Ovary (tissue), 7 donors: ENCODE measurements at regions not wholly inside any gene's neighbourhood (a gene's known extent, or its start where the extent isn't known, plus 50 kb on each side); places are given as distances from the start of the nearest gene placed in this dataset.

Experiments used
- DNase-seq, 5 donors: peaks; one replicate each; pipeline ENCODE4 v3.0.0-alpha.2; 2019 to 2020
- H3K27ac ChIP-seq, 2 donors: fragments of 200-600 bp; one replicate each; pipeline versions ENCODE4 v1.5.1 to v1.8.0; 2019 to 2022
- H3K27me3 ChIP-seq: fragments of 200-600 bp; one replicate; pipeline ENCODE4 v1.8.0; 2022
- H3K36me3 ChIP-seq: fragments of 200-600 bp; sonication (generic); one replicate; pipeline ENCODE4 v1.5.1; 2019
- H3K4me1 ChIP-seq: one replicate; pipeline ENCODE4 v1.8.1; 2013; ENCODE audit warnings: mild to moderate bottlenecking, moderate library complexity; ENCODE audit not compliant: insufficient read depth
- H3K4me3 ChIP-seq: fragments of 200-600 bp; sonication (generic); one replicate; pipeline ENCODE4 v1.5.1; 2017
- H3K9me3 ChIP-seq, 2 donors: fragments of 200-600 bp in 1 of 2; sonication (generic) in 1 of 2; one replicate each; pipeline versions ENCODE4 v1.5.1 to v1.8.1; 2013 to 2019; ENCODE audit warnings: mild to moderate bottlenecking in 1 of 2, moderate library complexity in 1 of 2
- CTCF ChIP-seq, 3 donors: fragments of 450-650 bp in 2 of 3; fragments of 200-600 bp in 1 of 3; IDR thresholded peaks; one replicate each; pipeline versions ENCODE4 v1.5.1 to v1.8.0; 2016 to 2022; ENCODE audit warnings: antibody characterized with exemption in 3 of 3, mild to moderate bottlenecking in 1 of 3
- EP300 ChIP-seq: sonication (generic); formaldehyde crosslinking; IDR thresholded peaks from one replicate; pipeline ENCODE4 v1.6.1; 2017; ENCODE audit warnings: antibody characterized with exemption
- POLR2A ChIP-seq: fragments of 450-650 bp; IDR thresholded peaks from one replicate; pipeline ENCODE4 v1.6.1; 2017; ENCODE audit warnings: antibody characterized with exemption, mild to moderate bottlenecking, moderate library complexity
- WGBS, 3 donors: extraction: QIAGEN DNeasy Blood & Tissue Kit in 1 of 3; methylation state at CpG; one replicate each; pipeline versions ENCODE4 v1.1.5 to v1.1.7; 2013 to 2017; 5-methylcytosine and 5-hydroxymethylcytosine counted together
- intact Hi-C, 4 donors: fragments of 100-400 bp; cut with DNase I; formaldehyde crosslinking; loops; one replicate each; pipeline versions ENCODE4 v1.11.0 to v1.15.1; 2022 to 2023
- donor health status: DM: no; HTN: no; CAD: no; lungs with moderate emphysema.
- donor health status: DM: no; HTN: no; CAD: no.
- donor health status: Bipolar disorder and iron deficiency.
- donor health status: DM: no; HTN: no; CAD: no.
- donor health status: DM: yes; HTN: yes; CAD: no.

- Histone ChIP-seq H3K4me3 (no peak overlapping the region), H3K27ac (no peak overlapping the region), H3K36me3 (no peaks in the 10 kb centered on the region), H3K4me1 (no peaks in the 10 kb centered on the region), H3K9me3 (no peaks in the 10 kb centered on the region), H3K27me3 (no peaks in the 10 kb centered on the region)
- no peak for DNase-seq
- TF ChIP-seq EP300 (no peak), POLR2A (no peak), CTCF (IDR thresholded peaks at IDR 0.05) (no peak)
- intact Hi-C loops: no loop called here
Measured at GRCh38 chr11:106409222-106409621, 331.8 kb downstream of the AASDHPPT start.

- TF ChIP-seq CTCF (IDR thresholded peaks at IDR 0.05) (no peak), EP300 (no peak), POLR2A (no peak)
- 86 to 90% (median 87%) methylated on average over 2 of the region's 2 CpGs for WGBS, 3 donors
- no peak overlapping the region for H3K4me3 ChIP-seq
- no peak for DNase-seq
- intact Hi-C loops: no loop called here
- H3K27ac ChIP-seq: no peak overlapping the region
- H3K27me3 ChIP-seq: no peaks in the 10 kb centered on the region
- no peaks in the 10 kb centered on the region for H3K9me3 ChIP-seq
- H3K4me1 ChIP-seq: no peaks in the 10 kb centered on the region
- no peaks in the 10 kb centered on the region for H3K36me3 ChIP-seq
Measured at GRCh38 chr11:106409671-106410070, 332.2 kb downstream of the AASDHPPT start.

GRCh38 chr11:106410902-106411301, 333.4 kb downstream of the AASDHPPT start:
- Histone ChIP-seq H3K36me3 (no peaks in the 10 kb centered on the region), H3K4me1 (no peaks in the 10 kb centered on the region), H3K9me3 (no peaks in the 10 kb centered on the region), H3K4me3 (no peak overlapping the region), H3K27me3 (no peaks in the 10 kb centered on the region), H3K27ac (no peak overlapping the region)
- TF ChIP-seq EP300 (no peak), CTCF (IDR thresholded peaks at IDR 0.05) (no peak), POLR2A (no peak)
- 87 to 96% (median 96%) methylated on average over 1 of the region's 1 CpG for WGBS, 3 donors
- DNase-seq: no peak
- intact Hi-C loops: no loop called here

GRCh38 chr11:106413222-106413621, 335.8 kb downstream of the AASDHPPT start:
- H3K9me3 ChIP-seq: no peaks in the 10 kb centered on the region
- no peak overlapping the region for H3K27ac ChIP-seq
- H3K4me3 ChIP-seq: no peak overlapping the region
- H3K4me1 ChIP-seq: no peaks in the 10 kb centered on the region
- intact Hi-C loops: no loop called here
- TF ChIP-seq POLR2A: no peak
- no peak for TF ChIP-seq CTCF (IDR thresholded peaks at IDR 0.05)
- no peak for TF ChIP-seq EP300
- H3K36me3 ChIP-seq: no peaks in the 10 kb centered on the region
- 83 to 95% (median 91%) methylated on average over 1 of the region's 1 CpG for WGBS, 3 donors
- no peak for DNase-seq
- no peaks in the 10 kb centered on the region for H3K27me3 ChIP-seq

DNA sequence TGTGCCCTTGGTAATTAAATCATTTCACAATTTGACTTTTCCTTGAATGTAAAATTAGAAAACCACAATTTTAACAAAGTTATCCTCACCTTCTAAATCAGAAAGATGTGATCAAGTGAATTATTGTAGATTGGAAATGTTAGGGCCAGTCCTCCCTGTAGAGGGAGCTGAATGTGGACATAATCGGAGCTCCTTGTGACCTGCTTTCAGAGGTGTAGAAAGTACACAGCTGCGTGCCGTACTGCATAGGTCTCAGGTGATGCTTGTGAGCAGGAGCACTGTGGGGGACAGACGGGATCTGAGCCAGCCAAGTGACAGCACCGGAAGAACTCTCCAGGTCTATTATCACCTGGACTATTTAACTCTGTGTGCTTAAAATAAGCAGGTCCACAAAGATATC, 338.0 kb downstream of the AASDHPPT start:
- Histone ChIP-seq H3K9me3 (no peaks in the 10 kb centered on the region), H3K4me3 (no peak overlapping the region), H3K4me1 (no peaks in the 10 kb centered on the region), H3K36me3 (no peaks in the 10 kb centered on the region), H3K27me3 (no peaks in the 10 kb centered on the region), H3K27ac (no peak overlapping the region)
- no peak for DNase-seq
- TF ChIP-seq CTCF (IDR thresholded peaks at IDR 0.05): no peak
- no peak for TF ChIP-seq POLR2A
- no peak for TF ChIP-seq EP300
- WGBS, 3 donors: 89 to 95% (median 89%) methylated on average over 5 of the region's 5 CpGs
- intact Hi-C loops: no loop called here
